ENCODE measurements at regions not wholly inside any gene's neighbourhood (a gene's known extent, or its start where the extent isn't known, plus 50 kb on each side); places are given as distances from the start of the nearest gene placed in this dataset.

DNA sequence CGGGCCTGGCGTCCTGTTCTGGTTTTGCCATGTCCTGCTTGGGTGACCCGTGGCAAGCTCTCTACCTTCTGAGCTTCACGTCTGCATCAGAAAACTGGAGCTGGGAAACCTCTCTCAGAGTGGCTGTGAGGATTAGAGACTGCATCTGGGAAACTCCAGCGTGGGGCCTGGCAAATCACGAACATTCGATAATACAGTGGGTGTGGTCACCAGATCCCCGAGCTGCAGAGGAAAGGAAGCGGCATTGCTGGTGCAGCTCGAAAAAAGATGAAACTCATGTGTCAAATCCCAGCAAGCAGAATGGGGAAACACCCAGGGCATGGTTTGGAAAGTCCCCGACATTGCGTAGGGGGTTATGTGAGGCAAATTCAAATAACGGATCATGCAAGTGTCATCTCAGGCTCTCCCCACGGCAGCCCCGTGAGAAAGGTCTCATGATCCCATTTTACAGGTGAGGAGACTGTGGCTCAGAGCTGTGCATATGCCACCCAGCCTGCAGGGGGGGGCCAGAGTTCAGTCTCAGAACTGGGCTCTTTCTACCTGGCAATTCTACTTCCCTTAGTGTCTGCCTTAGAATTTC is 98.1 kb upstream of the VRK1 start:
- H3K9me3 ChIP-seq (ENCODE audit: control insufficient read depth in 1 of 2, insufficient read depth in 1 of 2, low read depth in 1 of 2, low read length in 2 of 2) = no peaks in the 10 kb centered on the region
- POLR2A ChIA-PET = no interaction called here
- CTCF ChIA-PET = no interaction called here
- RAD21 ChIA-PET (ENCODE audit: low non-redundant PET in 1 of 2, low total read pairs in 2 of 2, uncharacterized antibody in 2 of 2, unreplicated experiment in 2 of 2) = no interaction called here
- no peak overlapping the region for H2AFZ ChIP-seq (ENCODE audit: low read depth, low read length, poor library complexity, severe bottlenecking)
- H3K9ac ChIP-seq (ENCODE audit: low read length) = no peak overlapping the region
- no peaks in the 10 kb centered on the region for H3K36me3 ChIP-seq (ENCODE audit: control insufficient read depth in 1 of 2, insufficient read depth in 2 of 2, low read length in 2 of 2)
- TF ChIP-seq ZFX (IDR thresholded peaks at IDR 0.05) = no peak
- TF ChIP-seq, protein P1, sequence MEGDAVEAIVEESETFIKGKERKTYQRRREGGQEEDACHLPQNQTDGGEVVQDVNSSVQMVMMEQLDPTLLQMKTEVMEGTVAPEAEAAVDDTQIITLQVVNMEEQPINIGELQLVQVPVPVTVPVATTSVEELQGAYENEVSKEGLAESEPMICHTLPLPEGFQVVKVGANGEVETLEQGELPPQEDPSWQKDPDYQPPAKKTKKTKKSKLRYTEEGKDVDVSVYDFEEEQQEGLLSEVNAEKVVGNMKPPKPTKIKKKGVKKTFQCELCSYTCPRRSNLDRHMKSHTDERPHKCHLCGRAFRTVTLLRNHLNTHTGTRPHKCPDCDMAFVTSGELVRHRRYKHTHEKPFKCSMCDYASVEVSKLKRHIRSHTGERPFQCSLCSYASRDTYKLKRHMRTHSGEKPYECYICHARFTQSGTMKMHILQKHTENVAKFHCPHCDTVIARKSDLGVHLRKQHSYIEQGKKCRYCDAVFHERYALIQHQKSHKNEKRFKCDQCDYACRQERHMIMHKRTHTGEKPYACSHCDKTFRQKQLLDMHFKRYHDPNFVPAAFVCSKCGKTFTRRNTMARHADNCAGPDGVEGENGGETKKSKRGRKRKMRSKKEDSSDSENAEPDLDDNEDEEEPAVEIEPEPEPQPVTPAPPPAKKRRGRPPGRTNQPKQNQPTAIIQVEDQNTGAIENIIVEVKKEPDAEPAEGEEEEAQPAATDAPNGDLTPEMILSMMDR (IDR thresholded peaks at IDR 0.05 in 2 of 3, conservative IDR thresholded peaks at IDR 0.05 in 1 of 3; ENCODE audit: borderline replicate concordance in 1 of 3, insufficient read depth in 1 of 3, low read depth in 2 of 3, low read length in 2 of 3) = peak in 2 of 3 experiments; percentile 38 to 47; a peak in 4 of 6 replicates
- TF ChIP-seq RAD21 (IDR thresholded peaks at IDR 0.05; ENCODE audit: low read depth) = peak; percentile 25; the same call in 1 of the 2 replicates
- DNase-seq (ENCODE audit: low read depth, low spot score) (no peak), ATAC-seq (no peak)
- H3K4me1 ChIP-seq (ENCODE audit: control insufficient read depth in 1 of 2, insufficient read depth in 2 of 2, low read length in 2 of 2) = no peaks in the 10 kb centered on the region
- H3K79me2 ChIP-seq (ENCODE audit: insufficient read depth, low read length) = no peaks in the 10 kb centered on the region
- no peak overlapping the region for H3K4me2 ChIP-seq (ENCODE audit: low read length)
- intact Hi-C loops (cut with micrococcal nuclease) = no loop called here
- BruUV-seq (replicated peaks) = no TSS peak
- no peak overlapping the region for H3K4me3 ChIP-seq (replicated peaks in 1 of 2; ENCODE audit: low read depth in 1 of 2, low read length in 2 of 2)
- H3K27me3 ChIP-seq (ENCODE audit: insufficient read depth, low read length) = 0 out of 2 replicates have a peak, but pooled peaks cover 3% of the 10 kb centered on the region
- H3K27ac ChIP-seq (ENCODE audit: low read depth, low read length) = no peak overlapping the region
- H4K20me1 ChIP-seq (ENCODE audit: insufficient read depth) = no peaks in the 10 kb centered on the region
- no peaks in the 10 kb centered on the region for H3K9me2 ChIP-seq (ENCODE audit: insufficient read depth)

DNA sequence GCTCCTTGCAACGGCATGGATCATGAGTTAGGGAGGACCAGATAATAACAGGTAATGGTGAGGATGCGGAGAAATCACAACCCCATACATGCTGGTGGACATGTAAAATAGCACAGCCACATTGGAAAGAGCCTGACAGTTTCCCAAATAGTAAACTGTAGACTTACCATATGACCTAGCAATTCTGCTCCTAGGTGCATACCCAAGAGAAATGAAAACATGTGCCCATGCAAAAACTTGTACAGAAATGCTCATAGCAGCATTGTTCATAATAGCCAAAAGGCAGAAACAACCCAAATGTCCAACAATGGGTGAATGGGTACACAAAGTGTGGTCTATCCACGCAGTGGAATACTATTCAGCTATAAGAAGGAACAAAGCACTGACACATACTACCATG is 97.5 kb upstream of the VRK1 start:
- H3K9ac ChIP-seq (ENCODE audit: low read length) = no peak overlapping the region
- no peak for ATAC-seq
- TF ChIP-seq, protein P2, sequence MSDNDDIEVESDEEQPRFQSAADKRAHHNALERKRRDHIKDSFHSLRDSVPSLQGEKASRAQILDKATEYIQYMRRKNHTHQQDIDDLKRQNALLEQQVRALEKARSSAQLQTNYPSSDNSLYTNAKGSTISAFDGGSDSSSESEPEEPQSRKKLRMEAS (IDR thresholded peaks at IDR 0.05) = no peak
- TF ChIP-seq ZFX (IDR thresholded peaks at IDR 0.05) (no peak), SP1 (IDR thresholded peaks at IDR 0.05; ENCODE audit: low read depth) (no peak), EGR1 (IDR thresholded peaks at IDR 0.05; ENCODE audit: low read depth) (no peak), CEBPB (IDR thresholded peaks at IDR 0.05; ENCODE audit: low read depth) (no peak), SRF (IDR thresholded peaks at IDR 0.05; ENCODE audit: low read depth) (no peak), TCF7L2 (IDR thresholded peaks at IDR 0.05; ENCODE audit: borderline replicate concordance, extremely low read depth, insufficient read depth, insufficient read length) (no peak), EZH2 (IDR thresholded peaks at IDR 0.05) (no peak)
- TF ChIP-seq, protein P3, sequence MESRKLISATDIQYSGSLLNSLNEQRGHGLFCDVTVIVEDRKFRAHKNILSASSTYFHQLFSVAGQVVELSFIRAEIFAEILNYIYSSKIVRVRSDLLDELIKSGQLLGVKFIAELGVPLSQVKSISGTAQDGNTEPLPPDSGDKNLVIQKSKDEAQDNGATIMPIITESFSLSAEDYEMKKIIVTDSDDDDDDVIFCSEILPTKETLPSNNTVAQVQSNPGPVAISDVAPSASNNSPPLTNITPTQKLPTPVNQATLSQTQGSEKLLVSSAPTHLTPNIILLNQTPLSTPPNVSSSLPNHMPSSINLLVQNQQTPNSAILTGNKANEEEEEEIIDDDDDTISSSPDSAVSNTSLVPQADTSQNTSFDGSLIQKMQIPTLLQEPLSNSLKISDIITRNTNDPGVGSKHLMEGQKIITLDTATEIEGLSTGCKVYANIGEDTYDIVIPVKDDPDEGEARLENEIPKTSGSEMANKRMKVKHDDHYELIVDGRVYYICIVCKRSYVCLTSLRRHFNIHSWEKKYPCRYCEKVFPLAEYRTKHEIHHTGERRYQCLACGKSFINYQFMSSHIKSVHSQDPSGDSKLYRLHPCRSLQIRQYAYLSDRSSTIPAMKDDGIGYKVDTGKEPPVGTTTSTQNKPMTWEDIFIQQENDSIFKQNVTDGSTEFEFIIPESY (IDR thresholded peaks at IDR 0.05; ENCODE audit: extremely low read depth, insufficient replicate concordance, low read length) = no peak
- TF ChIP-seq, protein P4, sequence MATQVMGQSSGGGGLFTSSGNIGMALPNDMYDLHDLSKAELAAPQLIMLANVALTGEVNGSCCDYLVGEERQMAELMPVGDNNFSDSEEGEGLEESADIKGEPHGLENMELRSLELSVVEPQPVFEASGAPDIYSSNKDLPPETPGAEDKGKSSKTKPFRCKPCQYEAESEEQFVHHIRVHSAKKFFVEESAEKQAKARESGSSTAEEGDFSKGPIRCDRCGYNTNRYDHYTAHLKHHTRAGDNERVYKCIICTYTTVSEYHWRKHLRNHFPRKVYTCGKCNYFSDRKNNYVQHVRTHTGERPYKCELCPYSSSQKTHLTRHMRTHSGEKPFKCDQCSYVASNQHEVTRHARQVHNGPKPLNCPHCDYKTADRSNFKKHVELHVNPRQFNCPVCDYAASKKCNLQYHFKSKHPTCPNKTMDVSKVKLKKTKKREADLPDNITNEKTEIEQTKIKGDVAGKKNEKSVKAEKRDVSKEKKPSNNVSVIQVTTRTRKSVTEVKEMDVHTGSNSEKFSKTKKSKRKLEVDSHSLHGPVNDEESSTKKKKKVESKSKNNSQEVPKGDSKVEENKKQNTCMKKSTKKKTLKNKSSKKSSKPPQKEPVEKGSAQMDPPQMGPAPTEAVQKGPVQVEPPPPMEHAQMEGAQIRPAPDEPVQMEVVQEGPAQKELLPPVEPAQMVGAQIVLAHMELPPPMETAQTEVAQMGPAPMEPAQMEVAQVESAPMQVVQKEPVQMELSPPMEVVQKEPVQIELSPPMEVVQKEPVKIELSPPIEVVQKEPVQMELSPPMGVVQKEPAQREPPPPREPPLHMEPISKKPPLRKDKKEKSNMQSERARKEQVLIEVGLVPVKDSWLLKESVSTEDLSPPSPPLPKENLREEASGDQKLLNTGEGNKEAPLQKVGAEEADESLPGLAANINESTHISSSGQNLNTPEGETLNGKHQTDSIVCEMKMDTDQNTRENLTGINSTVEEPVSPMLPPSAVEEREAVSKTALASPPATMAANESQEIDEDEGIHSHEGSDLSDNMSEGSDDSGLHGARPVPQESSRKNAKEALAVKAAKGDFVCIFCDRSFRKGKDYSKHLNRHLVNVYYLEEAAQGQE (IDR thresholded peaks at IDR 0.05; ENCODE audit: low read depth) = no peak
- POLR2A ChIA-PET = no interaction called here
- no peak overlapping the region for H3K27ac ChIP-seq (ENCODE audit: low read depth, low read length)
- DNase-seq (ENCODE audit: low read depth, low spot score) = no peak
- H3K36me3 ChIP-seq (ENCODE audit: control insufficient read depth in 1 of 2, insufficient read depth in 2 of 2, low read length in 2 of 2) = no peaks in the 10 kb centered on the region
- no peaks in the 10 kb centered on the region for H3K9me2 ChIP-seq (ENCODE audit: insufficient read depth)
- H4K20me1 ChIP-seq (ENCODE audit: insufficient read depth) = no peaks in the 10 kb centered on the region
- no peaks in the 10 kb centered on the region for H3K4me1 ChIP-seq (ENCODE audit: control insufficient read depth in 1 of 2, insufficient read depth in 2 of 2, low read length in 2 of 2)
- CTCF ChIA-PET = no interaction called here
- no peak overlapping the region for H3K4me3 ChIP-seq (replicated peaks in 1 of 2; ENCODE audit: low read depth in 1 of 2, low read length in 2 of 2)
- no TSS peak for BruUV-seq (replicated peaks)
- H2AFZ ChIP-seq (ENCODE audit: low read depth, low read length, poor library complexity, severe bottlenecking) = no peak overlapping the region
- intact Hi-C loops (cut with micrococcal nuclease) = no loop called here
- RAD21 ChIA-PET (ENCODE audit: low non-redundant PET in 1 of 2, low total read pairs in 2 of 2, uncharacterized antibody in 2 of 2, unreplicated experiment in 2 of 2) = no interaction called here
- H3K4me2 ChIP-seq (ENCODE audit: low read length) = no peak overlapping the region
- H3K9me3 ChIP-seq (ENCODE audit: control insufficient read depth in 1 of 2, insufficient read depth in 1 of 2, low read depth in 1 of 2, low read length in 2 of 2) = no peaks in the 10 kb centered on the region
- H3K79me2 ChIP-seq (ENCODE audit: insufficient read depth, low read length) = no peaks in the 10 kb centered on the region
- H3K27me3 ChIP-seq (ENCODE audit: insufficient read depth, low read length) = no peaks in the 10 kb centered on the region
